SK-N-MC (cell line): ENCODE measurements at regions not wholly inside any gene's neighbourhood (a gene's known extent, or its start where the extent isn't known, plus 50 kb on each side); places are given as distances from the start of the nearest gene placed in this dataset.

Source experiments
- DNase-seq: peaks from one replicate; pipeline ENCODE4 v3.0.0-alpha.2; 2011; ENCODE audit warnings: low read depth, low spot score
- H3K27ac ChIP-seq: fragments of 200-600 bp; sonication (generic); 2 replicates; pipeline ENCODE4 v1.5.1; 2016; ENCODE audit warnings: mixed run types
- H3K36me3 ChIP-seq: fragments of 200-600 bp; sonication (generic); 2 replicates; pipeline ENCODE4 v1.6.1; 2017; ENCODE audit warnings: antibody characterized with exemption, low read length, mixed read lengths; ENCODE audit not compliant: insufficient read depth
- H3K4me3 ChIP-seq: fragments of 200-600 bp; sonication (generic); 2 replicates; pipeline ENCODE4 v1.5.1; 2016
- H3K9ac ChIP-seq: fragments of 200-600 bp; sonication (generic); 2 replicates; pipeline ENCODE4 v1.8.0; 2017; ENCODE audit warnings: mixed run types, mixed read lengths; ENCODE audit not compliant: insufficient read length
- H3K9me3 ChIP-seq: fragments of 200-600 bp; sonication (generic); 2 replicates; pipeline ENCODE4 v1.6.1; 2017; ENCODE audit warnings: low read depth, mild to moderate bottlenecking, antibody characterized with exemption, low read length, moderate library complexity, mixed read lengths
- EZH2 ChIP-seq: fragments of 200-600 bp; sonication (generic); IDR thresholded peaks from one replicate; pipeline ENCODE4 v1.6.1; 2017; ENCODE audit warnings: antibody characterized with exemption
- FOXP2 ChIP-seq: optimal IDR thresholded peaks from 2 replicates; pipeline ENCODE3; 2011; ENCODE audit warnings: mild to moderate bottlenecking, moderate library complexity; ENCODE audit not compliant: insufficient read depth; ENCODE audit errors: extremely low read length, control extremely low read depth
- POLR2AphosphoS5 ChIP-seq: IDR thresholded peaks from 2 replicates; pipeline ENCODE4 v1.6.1; 2012; ENCODE audit warnings: mild to moderate bottlenecking, low read depth, low read length, borderline replicate concordance

GRCh38 chr17:36817483-36818048 is 119.7 kb upstream of the LHX1 start:
- H3K9me3 ChIP-seq: no peaks in the 10 kb centered on the region
- no peak overlapping the region for H3K27ac ChIP-seq
- H3K4me3 ChIP-seq: no peak overlapping the region
- DNase-seq: no peak
- H3K9ac ChIP-seq: no peak overlapping the region
- no peak for TF ChIP-seq FOXP2
- TF ChIP-seq POLR2AphosphoS5: no peak
- TF ChIP-seq EZH2: no peak
- H3K36me3 ChIP-seq: no peaks in the 10 kb centered on the region

DNA sequence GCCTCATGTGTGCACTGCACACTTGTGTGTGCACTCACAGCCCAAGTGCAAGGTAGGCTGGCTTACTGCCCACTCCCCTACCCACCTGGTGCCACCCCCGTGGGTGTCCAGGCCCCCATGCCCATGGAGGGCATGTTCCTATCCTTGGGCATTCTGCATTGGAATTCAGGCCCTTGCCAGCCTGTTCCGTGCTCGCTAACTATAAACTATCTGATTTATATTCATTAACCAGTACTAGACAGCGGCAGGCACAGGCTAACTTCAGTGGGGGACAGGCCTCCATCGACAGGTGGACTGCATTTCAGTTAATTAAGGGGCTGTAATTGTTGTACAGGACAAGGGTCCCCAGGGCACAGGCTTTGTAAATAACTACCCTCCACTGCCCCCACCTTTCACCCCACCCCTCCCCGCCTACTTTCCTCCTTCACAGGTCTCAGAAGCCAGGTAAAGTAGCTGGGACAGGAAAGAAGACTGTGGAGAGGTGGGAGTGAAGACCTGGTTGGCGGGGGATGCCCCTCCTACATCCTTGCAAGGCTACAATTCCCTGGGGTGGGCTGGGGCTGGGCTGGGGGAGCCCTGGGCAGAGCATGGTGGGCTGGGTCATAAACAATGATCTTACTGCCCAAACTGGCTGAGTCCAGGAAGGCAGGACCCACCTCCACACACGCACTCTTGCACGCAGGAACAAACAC is 119.0 kb upstream of the LHX1 start:
- DNase-seq: no peak
- no peaks in the 10 kb centered on the region for H3K9me3 ChIP-seq
- H3K27ac ChIP-seq: no peak overlapping the region
- TF ChIP-seq EZH2 (no peak), POLR2AphosphoS5 (no peak), FOXP2 (no peak)
- H3K9ac ChIP-seq: no peak overlapping the region
- no peak overlapping the region for H3K4me3 ChIP-seq
- no peaks in the 10 kb centered on the region for H3K36me3 ChIP-seq

DNA sequence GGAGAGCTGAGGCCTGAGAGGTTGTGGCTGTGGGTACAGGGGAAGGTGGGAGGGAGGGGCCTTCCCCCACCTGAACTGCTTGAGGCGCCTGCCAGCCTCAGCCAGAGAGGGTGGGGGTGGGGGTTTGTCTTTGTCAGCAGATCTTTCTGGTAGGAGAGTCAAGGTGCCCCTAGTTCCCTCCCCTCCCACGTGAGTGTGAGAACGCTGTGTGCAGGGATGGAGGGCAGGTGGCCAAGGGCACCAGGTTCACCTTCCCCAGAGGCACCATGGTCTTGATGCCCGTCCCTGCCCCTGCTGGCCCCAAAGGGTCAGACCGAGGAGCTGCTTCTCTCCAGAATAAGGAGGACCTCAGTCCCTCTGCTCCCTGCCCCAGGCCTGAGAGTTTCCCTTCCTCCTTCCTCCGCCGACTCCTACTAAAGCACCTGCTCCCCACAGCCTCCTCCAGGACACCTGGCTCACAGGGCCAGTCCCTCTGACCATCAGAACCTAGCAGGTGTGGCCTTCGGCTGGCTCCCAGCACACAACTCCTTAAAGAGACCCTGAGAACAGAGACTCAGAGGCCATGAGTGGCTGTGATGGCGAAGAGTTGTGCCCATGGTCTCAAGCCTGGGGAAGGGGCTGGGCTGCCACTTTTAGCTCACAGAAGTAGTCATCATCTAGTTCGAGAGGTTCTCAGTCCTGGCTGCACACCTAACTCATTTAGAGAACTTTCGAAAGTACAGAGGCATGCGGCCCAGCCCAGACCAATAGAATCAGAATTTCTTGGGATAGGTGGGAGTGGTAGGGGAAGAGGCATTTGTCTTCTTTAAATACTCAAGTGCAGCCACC is 113.2 kb upstream of the LHX1 start:
- Histone ChIP-seq H3K36me3 (no peaks in the 10 kb centered on the region), H3K4me3 (no peak overlapping the region), H3K27ac (no peak overlapping the region), H3K9me3 (no peaks in the 10 kb centered on the region), H3K9ac (no peak overlapping the region)
- no peak for DNase-seq
- no peak for TF ChIP-seq FOXP2

DNA sequence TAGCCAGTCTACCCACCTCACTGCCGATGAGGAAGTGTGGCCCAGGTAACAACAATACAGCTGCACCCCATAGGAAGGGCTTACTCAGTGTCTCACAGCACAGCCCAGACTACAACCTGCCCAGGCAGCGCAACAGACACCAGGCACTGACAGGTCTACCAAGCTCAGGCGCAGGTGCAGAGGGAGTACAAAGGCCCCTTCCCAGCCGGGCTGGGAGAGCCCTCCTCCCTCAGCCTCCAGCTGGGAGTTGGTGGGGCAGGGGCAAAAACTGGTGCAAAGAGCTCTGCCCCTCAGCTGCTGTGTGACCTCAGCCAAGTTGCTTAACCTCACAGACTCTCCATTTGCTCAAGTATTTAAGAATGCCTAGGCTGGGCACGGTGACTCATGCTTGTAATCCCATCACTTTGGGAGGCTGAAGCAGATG is 112.6 kb upstream of the LHX1 start:
- no peak overlapping the region for H3K4me3 ChIP-seq

GRCh38 chr17:36825113-36825512 is 112.2 kb upstream of the LHX1 start:
- no peak for DNase-seq
- no peak overlapping the region for H3K9ac ChIP-seq
- H3K4me3 ChIP-seq: no peak overlapping the region
- no peaks in the 10 kb centered on the region for H3K9me3 ChIP-seq
- no peak overlapping the region for H3K27ac ChIP-seq
- TF ChIP-seq POLR2AphosphoS5 (no peak), FOXP2 (no peak), EZH2 (no peak)
- no peaks in the 10 kb centered on the region for H3K36me3 ChIP-seq

More for the DNA sequence above, 112.6 kb upstream of the LHX1 start:
- Histone ChIP-seq H3K9me3 (no peaks in the 10 kb centered on the region), H3K36me3 (no peaks in the 10 kb centered on the region), H3K27ac (no peak overlapping the region), H3K9ac (no peak overlapping the region)
- no peak for DNase-seq
- TF ChIP-seq EZH2 (no peak), FOXP2 (no peak), POLR2AphosphoS5 (no peak)

GRCh38 chr17:36825521-36825920 is 111.8 kb upstream of the LHX1 start:
- Histone ChIP-seq H3K27ac (no peak overlapping the region), H3K36me3 (no peaks in the 10 kb centered on the region), H3K4me3 (no peak overlapping the region), H3K9me3 (no peaks in the 10 kb centered on the region), H3K9ac (no peak overlapping the region)
- no peak for DNase-seq
- TF ChIP-seq EZH2 (no peak), FOXP2 (no peak), POLR2AphosphoS5 (no peak)

DNA sequence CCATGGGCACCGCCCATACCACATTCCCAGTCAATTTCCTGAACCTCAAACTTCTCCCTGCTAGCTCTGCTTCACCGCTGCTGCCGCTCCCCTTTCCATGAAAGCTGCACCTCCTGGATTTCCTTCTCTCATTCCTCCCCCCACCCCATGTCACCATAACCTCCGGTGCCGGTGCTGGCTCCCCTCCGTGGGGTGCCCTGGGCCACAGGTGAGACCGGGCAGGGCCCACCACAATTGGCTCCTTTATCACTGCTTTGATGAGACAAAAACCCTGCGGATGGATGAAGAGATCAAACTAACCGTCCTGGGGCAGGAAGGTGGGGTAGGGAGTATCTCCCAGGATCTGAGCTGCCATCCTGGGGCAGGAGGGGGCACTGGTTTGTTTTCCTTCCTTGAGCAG is 111.3 kb upstream of the LHX1 start:
- no peak for DNase-seq
- H3K27ac ChIP-seq: no peak overlapping the region
- H3K36me3 ChIP-seq: no peaks in the 10 kb centered on the region
- H3K9me3 ChIP-seq: no peaks in the 10 kb centered on the region
- H3K4me3 ChIP-seq: no peak overlapping the region
- no peak overlapping the region for H3K9ac ChIP-seq
- TF ChIP-seq EZH2 (no peak), POLR2AphosphoS5 (no peak), FOXP2 (no peak)

GRCh38 chr17:36827081-36827480 is 110.2 kb upstream of the LHX1 start:
- H3K36me3 ChIP-seq: no peaks in the 10 kb centered on the region
- H3K27ac ChIP-seq: no peak overlapping the region
- no peaks in the 10 kb centered on the region for H3K9me3 ChIP-seq
- H3K4me3 ChIP-seq: no peak overlapping the region
- TF ChIP-seq POLR2AphosphoS5: no peak
- no peak for TF ChIP-seq EZH2
- TF ChIP-seq FOXP2: no peak
- H3K9ac ChIP-seq: no peak overlapping the region
- no peak for DNase-seq
